22Rv1 (cell line): ENCODE measurements at regions not wholly inside any gene's neighbourhood (a gene's known extent, or its start where the extent isn't known, plus 50 kb on each side); places are given as distances from the start of the nearest gene placed in this dataset.
A peak's percentile ranks its signal among the peaks of the same experiment; 100 is the strongest.

Experiments
- H3K27ac ChIP-seq: fragments of 450-650 bp; 2 replicates; pipeline ENCODE4 v1.5.1; 2017
- CTCF ChIP-seq: fragments of 450-650 bp; IDR thresholded peaks from 2 replicates; pipeline ENCODE4 v1.5.1; 2017; ENCODE audit warnings: mild to moderate bottlenecking
- ZFX ChIP-seq: fragments of 450-650 bp; IDR thresholded peaks from 2 replicates; pipeline ENCODE4 v1.6.1; 2017; ENCODE audit warnings: antibody characterized with exemption, borderline replicate concordance

DNA sequence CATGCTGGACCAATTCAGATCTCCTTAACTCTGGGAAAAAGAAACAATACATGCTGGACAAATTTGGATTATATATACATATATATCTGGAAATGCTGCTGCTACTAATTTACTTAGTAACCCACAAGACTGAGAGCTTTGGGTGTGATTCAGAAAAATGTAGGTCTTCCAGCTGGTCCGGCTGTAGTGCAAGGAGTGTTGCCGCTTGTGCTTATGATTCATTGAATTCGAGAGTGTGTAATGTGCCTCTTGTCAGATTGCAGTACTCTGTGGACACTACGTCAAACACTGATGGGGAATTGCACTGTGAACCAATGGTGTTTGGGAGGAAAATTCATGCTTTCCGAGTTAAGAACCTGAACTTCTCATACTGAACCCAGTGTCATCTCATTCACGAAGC is 1155.5 kb downstream of the EPHA7 start:
- H3K27ac ChIP-seq: no peak overlapping the region
- TF ChIP-seq ZFX: no peak
- no peak for TF ChIP-seq CTCF

GRCh38 chr6:92259171-92259570 is 1160.2 kb downstream of the EPHA7 start:
- TF ChIP-seq CTCF (no peak), ZFX (no peak)
- peak overlapping the region; percentile 69 for H3K27ac ChIP-seq

DNA sequence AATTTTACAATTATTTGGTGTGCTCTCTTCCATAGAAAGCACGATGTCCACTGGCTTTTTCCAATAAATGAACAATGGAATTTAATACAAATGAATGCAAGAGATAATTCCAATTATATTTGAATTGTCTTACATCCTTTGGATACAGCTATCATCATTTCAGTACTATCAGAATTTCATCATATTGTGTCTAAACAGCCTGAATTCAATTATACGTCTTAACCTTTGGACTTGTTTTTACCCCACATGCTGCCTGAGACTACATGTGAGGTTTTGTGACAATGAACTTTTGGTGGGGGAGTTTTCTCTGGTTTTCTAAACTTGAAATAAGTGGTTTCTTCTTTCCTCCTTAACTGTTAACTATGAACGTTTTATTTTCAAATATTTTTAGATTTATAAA is 1176.0 kb downstream of the EPHA7 start:
- TF ChIP-seq ZFX: no peak

GRCh38 chr6:92231171-92231701 is 1188.1 kb downstream of the EPHA7 start:
- no peak overlapping the region for H3K27ac ChIP-seq
- TF ChIP-seq CTCF (no peak), ZFX (no peak)

More for the DNA sequence above, 1176.0 kb downstream of the EPHA7 start:
- H3K27ac ChIP-seq: no peak overlapping the region

- H3K27ac ChIP-seq: peak overlapping the region; percentile 61
Measured at GRCh38 chr6:92219987-92220386, 1199.4 kb downstream of the EPHA7 start.

DNA sequence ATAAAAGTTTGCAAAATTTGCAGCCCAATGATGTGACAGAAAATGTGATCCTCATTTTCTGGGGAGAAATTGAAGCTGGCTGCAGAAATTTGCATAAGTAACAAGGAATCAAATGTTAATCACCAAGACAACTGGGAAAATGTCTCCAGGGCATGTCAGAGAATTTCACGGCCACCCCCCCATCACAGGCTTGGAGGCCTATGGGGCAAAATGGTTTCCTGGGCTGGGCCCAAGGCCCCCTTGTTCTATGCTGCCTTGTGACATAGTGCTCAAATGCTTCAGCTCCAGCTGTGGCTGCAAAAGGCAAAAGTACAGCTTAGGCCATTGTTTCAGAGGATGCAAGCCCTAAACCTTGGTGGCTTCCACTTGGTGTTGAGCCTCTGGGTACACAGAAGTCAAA is 1202.6 kb downstream of the EPHA7 start:
- H3K27ac ChIP-seq: no peak overlapping the region
- TF ChIP-seq ZFX (no peak), CTCF (no peak)

GRCh38 chr6:92201618-92202017 is 1217.7 kb downstream of the EPHA7 start:
- H3K27ac ChIP-seq: no peak overlapping the region

DNA sequence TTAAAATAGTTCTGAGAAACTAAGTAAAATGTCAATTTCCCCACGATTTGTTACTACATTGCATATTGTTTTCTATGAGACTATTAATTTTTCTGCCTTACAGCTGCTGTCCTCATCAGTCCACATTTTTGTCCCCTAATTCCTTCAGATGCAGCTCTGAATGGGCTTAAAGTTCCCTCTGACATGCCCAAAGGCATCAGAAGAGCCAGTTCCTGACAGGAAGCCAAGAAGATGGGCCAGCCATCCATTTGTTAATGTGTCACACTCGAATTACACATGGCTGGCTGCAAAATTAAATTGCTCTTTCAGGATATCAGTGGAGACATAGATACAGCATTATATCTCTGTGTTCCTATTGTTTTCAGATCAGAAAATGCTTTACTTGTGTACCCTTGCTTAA is 1223.0 kb downstream of the EPHA7 start:
- TF ChIP-seq CTCF (no peak), ZFX (no peak)
- H3K27ac ChIP-seq: no peak overlapping the region

More at GRCh38 chr6:92201618-92202017, 1217.7 kb downstream of the EPHA7 start:
- no peak for TF ChIP-seq ZFX
- TF ChIP-seq CTCF: no peak
